Parathyroid adenoma (tissue), 2 donors: ENCODE measurements at regions not wholly inside any gene's neighbourhood (a gene's known extent, or its start where the extent isn't known, plus 50 kb on each side); places are given as distances from the start of the nearest gene placed in this dataset.

Source experiments
- H2AFZ ChIP-seq: fragments of 300-600 bp; sonication (generic); one replicate; pipeline ENCODE4 v1.7.0; 2017; ENCODE audit warnings: antibody characterized with exemption, mild to moderate bottlenecking
- H3K27ac ChIP-seq: fragments of 300-600 bp; sonication (generic); one replicate; pipeline ENCODE4 v1.7.0; 2017
- H3K27me3 ChIP-seq: fragments of 300-600 bp; sonication (generic); one replicate; pipeline ENCODE4 v1.7.0; 2017; ENCODE audit warnings: low read length; ENCODE audit not compliant: control insufficient read depth, insufficient read depth
- H3K36me3 ChIP-seq: fragments of 300-600 bp; sonication (generic); one replicate; pipeline ENCODE4 v1.7.0; 2017; ENCODE audit warnings: low read length; ENCODE audit not compliant: control insufficient read depth, insufficient read depth
- H3K4me1 ChIP-seq: fragments of 300-600 bp; sonication (generic); one replicate; pipeline ENCODE4 v1.7.0; 2017; ENCODE audit warnings: control low read depth
- H3K4me2 ChIP-seq: fragments of 300-600 bp; sonication (generic); one replicate; pipeline ENCODE4 v1.7.0; 2017; ENCODE audit warnings: low read length
- H3K4me3 ChIP-seq: fragments of 300-600 bp; sonication (generic); one replicate; pipeline ENCODE4 v1.7.0; 2017; ENCODE audit warnings: low read depth, low read length
- H3K79me2 ChIP-seq: fragments of 300-600 bp; sonication (generic); one replicate; pipeline ENCODE4 v1.7.0; 2017; ENCODE audit warnings: control low read depth
- H3K9ac ChIP-seq: fragments of 300-600 bp; sonication (generic); one replicate; pipeline ENCODE4 v1.7.0; 2017; ENCODE audit warnings: mild to moderate bottlenecking
- H3K9me3 ChIP-seq: fragments of 300-600 bp; sonication (generic); one replicate; pipeline ENCODE4 v1.7.0; 2017; ENCODE audit warnings: low read length; ENCODE audit not compliant: control insufficient read depth
- TF ChIP-seq, protein P1 (sequence below): fragments of 300-600 bp; sonication (generic); IDR thresholded peaks from one replicate; pipeline ENCODE4 v1.7.0; 2017; ENCODE audit warnings: antibody characterized with exemption, mild to moderate bottlenecking
- donor health status: primary hyperparathyroidism.

DNA sequence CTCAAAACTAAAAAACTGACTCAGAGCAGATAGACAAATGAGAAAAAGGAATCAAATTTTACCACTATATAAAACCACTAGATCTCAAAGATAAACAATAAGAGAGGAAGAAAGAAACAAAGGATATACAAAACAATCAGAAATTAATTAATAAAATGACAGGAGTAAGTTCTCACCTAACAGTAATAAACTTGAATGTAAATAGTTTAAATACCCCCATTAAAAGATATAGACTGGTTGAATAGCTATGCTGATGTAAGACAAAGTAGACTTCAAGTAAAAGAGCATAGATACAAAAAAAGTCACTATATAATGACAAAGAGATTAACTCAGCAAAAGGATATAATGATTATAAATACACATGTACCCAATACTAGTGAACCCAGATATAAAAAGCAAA is 72.3 kb upstream of the GNAZ start:
- H2AFZ ChIP-seq = no peak overlapping the region

DNA sequence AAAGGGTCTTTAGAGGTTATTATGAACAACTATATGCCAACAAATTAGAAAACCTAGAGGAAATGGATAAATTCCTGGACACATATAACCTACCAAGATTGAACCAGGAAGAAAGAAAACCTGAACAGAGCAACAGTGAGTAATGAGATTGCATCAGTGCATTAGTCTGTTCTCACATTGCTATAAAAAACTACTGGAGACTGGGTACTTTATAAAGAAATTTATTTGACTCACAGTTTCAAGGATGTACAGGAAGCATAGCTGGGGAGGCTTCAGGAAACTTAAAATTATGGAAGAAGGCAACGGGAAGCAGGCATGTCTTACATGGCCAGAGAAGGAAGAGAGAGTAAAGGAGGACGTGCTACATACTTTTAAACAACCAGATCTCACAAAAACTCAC is 70.8 kb upstream of the GNAZ start:
- Histone ChIP-seq H3K79me2 (no peaks in the 10 kb centered on the region), H3K9me3 (no peaks in the 10 kb centered on the region), H2AFZ (no peak overlapping the region), H3K27ac (no peak overlapping the region), H3K36me3 (no peaks in the 10 kb centered on the region), H3K4me2 (no peak overlapping the region), H3K4me3 (no peak overlapping the region), H3K4me1 (no peaks in the 10 kb centered on the region), H3K27me3 (no peaks in the 10 kb centered on the region), H3K9ac (no peak overlapping the region)
- TF ChIP-seq, protein P1, sequence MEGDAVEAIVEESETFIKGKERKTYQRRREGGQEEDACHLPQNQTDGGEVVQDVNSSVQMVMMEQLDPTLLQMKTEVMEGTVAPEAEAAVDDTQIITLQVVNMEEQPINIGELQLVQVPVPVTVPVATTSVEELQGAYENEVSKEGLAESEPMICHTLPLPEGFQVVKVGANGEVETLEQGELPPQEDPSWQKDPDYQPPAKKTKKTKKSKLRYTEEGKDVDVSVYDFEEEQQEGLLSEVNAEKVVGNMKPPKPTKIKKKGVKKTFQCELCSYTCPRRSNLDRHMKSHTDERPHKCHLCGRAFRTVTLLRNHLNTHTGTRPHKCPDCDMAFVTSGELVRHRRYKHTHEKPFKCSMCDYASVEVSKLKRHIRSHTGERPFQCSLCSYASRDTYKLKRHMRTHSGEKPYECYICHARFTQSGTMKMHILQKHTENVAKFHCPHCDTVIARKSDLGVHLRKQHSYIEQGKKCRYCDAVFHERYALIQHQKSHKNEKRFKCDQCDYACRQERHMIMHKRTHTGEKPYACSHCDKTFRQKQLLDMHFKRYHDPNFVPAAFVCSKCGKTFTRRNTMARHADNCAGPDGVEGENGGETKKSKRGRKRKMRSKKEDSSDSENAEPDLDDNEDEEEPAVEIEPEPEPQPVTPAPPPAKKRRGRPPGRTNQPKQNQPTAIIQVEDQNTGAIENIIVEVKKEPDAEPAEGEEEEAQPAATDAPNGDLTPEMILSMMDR = no peak

More for the DNA sequence above, 72.3 kb upstream of the GNAZ start:
- Histone ChIP-seq H3K27me3 (no peaks in the 10 kb centered on the region), H3K27ac (no peak overlapping the region), H3K4me3 (no peak overlapping the region), H3K9ac (no peak overlapping the region), H3K9me3 (no peaks in the 10 kb centered on the region), H3K36me3 (no peaks in the 10 kb centered on the region), H3K4me2 (no peak overlapping the region), H3K79me2 (no peaks in the 10 kb centered on the region), H3K4me1 (no peaks in the 10 kb centered on the region)
- TF ChIP-seq, protein P1 = no peak

DNA sequence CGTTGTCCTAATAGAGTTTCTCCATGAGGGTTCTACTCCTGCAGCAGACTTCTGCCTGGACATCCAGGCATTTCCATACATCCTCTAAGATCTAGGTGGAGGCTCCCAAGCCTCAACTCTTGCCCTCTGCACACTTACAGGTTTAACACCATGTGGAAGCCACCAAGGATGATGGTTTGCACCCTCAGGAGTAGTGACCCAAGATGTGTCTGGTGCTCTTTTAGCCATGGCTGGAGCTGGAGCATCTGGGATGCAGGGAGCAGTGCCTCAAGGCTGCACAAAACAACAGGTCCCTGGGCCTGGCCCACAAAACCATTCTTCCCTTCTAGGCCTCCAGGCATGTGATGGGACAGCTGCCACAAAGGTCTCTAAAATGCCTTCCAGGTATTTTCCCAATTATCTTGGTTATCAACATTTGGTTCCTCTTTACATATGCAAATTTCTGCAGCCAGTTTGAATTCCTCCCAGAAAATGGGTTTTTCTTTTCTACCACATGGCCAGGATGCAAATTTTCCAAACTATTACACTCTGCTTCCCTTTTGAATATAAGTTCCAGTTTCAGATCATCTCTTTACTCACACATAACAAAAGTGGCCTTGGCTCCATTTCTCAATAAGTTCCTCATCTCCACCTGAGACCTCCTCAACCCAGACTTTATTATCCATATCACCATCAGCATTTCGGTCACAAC is 69.5 kb upstream of the GNAZ start:
- Histone ChIP-seq H3K36me3 (no peaks in the 10 kb centered on the region), H3K27ac (no peak overlapping the region), H3K4me1 (no peaks in the 10 kb centered on the region), H3K9me3 (no peaks in the 10 kb centered on the region), H3K79me2 (no peaks in the 10 kb centered on the region), H3K27me3 (no peaks in the 10 kb centered on the region), H3K4me3 (no peak overlapping the region), H3K4me2 (no peak overlapping the region), H2AFZ (no peak overlapping the region), H3K9ac (no peak overlapping the region)
- TF ChIP-seq, protein P1 = no peak

DNA sequence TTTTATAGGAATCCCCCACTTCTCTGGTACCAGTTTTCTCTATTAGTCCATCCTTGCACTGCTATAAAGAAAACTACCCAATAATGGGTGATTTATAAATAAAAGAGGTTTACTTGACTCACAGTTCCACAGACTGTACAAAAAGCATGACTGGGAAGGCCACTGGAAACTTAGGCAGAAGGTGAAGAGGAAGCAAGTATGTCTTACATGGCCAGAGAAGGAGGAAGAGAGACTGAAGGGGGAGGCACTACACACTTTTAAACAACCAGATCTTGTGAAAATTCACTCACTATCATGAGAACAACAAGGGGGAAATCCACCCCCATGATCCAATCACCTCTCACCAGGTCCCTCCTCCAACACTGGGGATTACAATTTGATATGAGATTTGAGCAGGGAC is 68.9 kb upstream of the GNAZ start:
- Histone ChIP-seq H3K9ac (no peak overlapping the region), H3K9me3 (no peaks in the 10 kb centered on the region), H3K27me3 (no peaks in the 10 kb centered on the region), H3K79me2 (no peaks in the 10 kb centered on the region), H3K4me2 (no peak overlapping the region), H3K36me3 (no peaks in the 10 kb centered on the region), H3K27ac (no peak overlapping the region), H3K4me3 (no peak overlapping the region), H2AFZ (no peak overlapping the region), H3K4me1 (no peaks in the 10 kb centered on the region)
- TF ChIP-seq, protein P1 = no peak

DNA sequence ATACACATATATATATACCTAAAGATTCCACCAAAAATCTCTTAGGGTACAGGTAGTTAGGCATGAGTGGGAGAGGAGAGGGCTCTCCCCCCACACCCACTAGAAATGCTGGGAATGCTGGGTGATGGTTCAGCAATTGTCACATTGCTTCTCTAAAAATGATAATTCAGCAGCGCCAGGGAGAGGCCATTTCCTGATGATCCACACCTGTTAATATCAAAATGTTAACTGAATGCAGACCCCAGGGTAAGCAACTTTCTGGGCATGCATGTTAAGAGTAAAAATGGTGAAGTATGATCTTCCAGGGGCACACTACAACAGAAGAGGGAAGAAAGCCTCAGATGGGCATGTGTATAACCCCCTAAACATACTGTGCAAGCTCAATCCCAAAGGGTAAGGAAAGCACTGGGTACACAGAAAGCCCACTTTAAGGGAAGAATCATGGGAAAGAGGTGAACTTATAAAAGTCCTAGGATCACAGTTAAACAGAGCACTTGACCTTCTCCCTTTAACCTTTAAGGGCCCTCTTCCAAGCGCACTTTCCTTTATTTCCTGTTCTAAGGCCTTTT is 67.6 kb upstream of the GNAZ start:
- H3K4me1 ChIP-seq = no peaks in the 10 kb centered on the region
- H3K4me3 ChIP-seq = no peak overlapping the region
- no peaks in the 10 kb centered on the region for H3K27me3 ChIP-seq
- no peak overlapping the region for H3K27ac ChIP-seq
- no peaks in the 10 kb centered on the region for H3K9me3 ChIP-seq
- H3K79me2 ChIP-seq = no peaks in the 10 kb centered on the region
- no peaks in the 10 kb centered on the region for H3K36me3 ChIP-seq
- no peak overlapping the region for H3K9ac ChIP-seq
- H3K4me2 ChIP-seq = no peak overlapping the region
- TF ChIP-seq, protein P1 = no peak
- H2AFZ ChIP-seq = no peak overlapping the region
